ENCODE measurements at regions not wholly inside any gene's neighbourhood (a gene's known extent, or its start where the extent isn't known, plus 50 kb on each side); places are given as distances from the start of the nearest gene placed in this dataset.

DNA sequence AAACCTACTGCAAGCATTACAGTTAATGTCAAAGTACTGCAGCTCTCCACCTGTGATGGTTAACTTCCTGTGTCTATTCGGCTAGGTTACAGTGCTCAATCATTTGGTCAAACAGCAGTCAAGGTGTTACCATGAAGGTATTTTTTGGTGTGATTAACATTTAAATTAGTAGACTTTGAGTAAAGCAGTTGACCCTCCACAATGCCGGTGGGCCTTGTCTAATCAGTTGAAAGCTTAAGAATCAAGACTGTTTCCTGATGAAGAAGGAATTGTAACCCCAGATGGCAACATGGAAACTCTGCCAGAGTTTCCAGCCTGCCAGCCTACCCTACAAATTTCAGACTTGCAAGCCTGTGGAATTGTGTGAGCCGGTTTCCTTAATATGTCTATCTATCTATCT is 683.9 kb downstream of the BRD1 start:
- no peak for TF ChIP-seq POLR2A (IDR thresholded peaks at IDR 0.05)
- TF ChIP-seq, protein P1, sequence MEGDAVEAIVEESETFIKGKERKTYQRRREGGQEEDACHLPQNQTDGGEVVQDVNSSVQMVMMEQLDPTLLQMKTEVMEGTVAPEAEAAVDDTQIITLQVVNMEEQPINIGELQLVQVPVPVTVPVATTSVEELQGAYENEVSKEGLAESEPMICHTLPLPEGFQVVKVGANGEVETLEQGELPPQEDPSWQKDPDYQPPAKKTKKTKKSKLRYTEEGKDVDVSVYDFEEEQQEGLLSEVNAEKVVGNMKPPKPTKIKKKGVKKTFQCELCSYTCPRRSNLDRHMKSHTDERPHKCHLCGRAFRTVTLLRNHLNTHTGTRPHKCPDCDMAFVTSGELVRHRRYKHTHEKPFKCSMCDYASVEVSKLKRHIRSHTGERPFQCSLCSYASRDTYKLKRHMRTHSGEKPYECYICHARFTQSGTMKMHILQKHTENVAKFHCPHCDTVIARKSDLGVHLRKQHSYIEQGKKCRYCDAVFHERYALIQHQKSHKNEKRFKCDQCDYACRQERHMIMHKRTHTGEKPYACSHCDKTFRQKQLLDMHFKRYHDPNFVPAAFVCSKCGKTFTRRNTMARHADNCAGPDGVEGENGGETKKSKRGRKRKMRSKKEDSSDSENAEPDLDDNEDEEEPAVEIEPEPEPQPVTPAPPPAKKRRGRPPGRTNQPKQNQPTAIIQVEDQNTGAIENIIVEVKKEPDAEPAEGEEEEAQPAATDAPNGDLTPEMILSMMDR (IDR thresholded peaks at IDR 0.05): no peak

All from esophagus squamous epithelium (tissue), 4 donors.